PFSK-1 (cell line): ENCODE measurements at regions not wholly inside any gene's neighbourhood (a gene's known extent, or its start where the extent isn't known, plus 50 kb on each side); places are given as distances from the start of the nearest gene placed in this dataset.

Experiments used
- POLR2AphosphoS5 ChIP-seq: IDR thresholded peaks from 2 replicates; pipeline ENCODE4 v1.6.1; 2012; ENCODE audit warnings: low read depth, mild to moderate bottlenecking, control low read depth, low read length, moderate library complexity
- SIN3A ChIP-seq: IDR thresholded peaks from 2 replicates; pipeline ENCODE4 v1.6.1; 2012; ENCODE audit warnings: mild to moderate bottlenecking, low read length, moderate library complexity, borderline replicate concordance; ENCODE audit not compliant: insufficient read depth
- TAF1 ChIP-seq: IDR thresholded peaks from 2 replicates; pipeline ENCODE4 v1.6.1; 2012; ENCODE audit warnings: low read length, control low read depth, borderline replicate concordance; ENCODE audit not compliant: insufficient read depth
- TF ChIP-seq, protein P1 (sequence below), 2 experiments: IDR thresholded peaks; 2 replicates each; pipeline versions ENCODE4 v1.6.1 to v1.8.0; 2011 to 2012; ENCODE audit warnings: low read depth in 2 of 2, low read length in 2 of 2, control low read depth in 1 of 2, inconsistent platforms in 1 of 2, mild to moderate bottlenecking in 1 of 2, moderate library complexity in 1 of 2; ENCODE audit not compliant: insufficient read depth in 1 of 2

DNA sequence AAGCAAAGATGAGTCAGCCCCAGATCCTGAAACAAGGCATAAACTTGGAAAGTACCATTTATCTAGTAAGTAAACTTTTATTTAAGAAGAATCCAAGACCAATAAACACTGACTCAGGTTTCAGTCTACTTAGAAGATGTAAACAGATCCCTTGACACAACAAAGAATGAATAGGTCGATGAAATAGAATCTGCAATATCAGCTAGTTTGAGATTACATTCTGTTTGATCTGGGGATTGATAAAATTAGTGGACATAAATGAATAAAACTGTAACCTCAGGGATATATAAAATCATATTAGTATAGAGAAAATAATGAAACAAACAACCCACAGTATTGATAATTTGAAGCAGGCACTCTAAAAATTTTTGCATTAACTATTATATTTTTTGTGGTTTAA lies 708.9 kb downstream of the FAM181B start:
- TF ChIP-seq SIN3A (no peak), POLR2AphosphoS5 (no peak), TAF1 (no peak)
- TF ChIP-seq, protein P1, sequence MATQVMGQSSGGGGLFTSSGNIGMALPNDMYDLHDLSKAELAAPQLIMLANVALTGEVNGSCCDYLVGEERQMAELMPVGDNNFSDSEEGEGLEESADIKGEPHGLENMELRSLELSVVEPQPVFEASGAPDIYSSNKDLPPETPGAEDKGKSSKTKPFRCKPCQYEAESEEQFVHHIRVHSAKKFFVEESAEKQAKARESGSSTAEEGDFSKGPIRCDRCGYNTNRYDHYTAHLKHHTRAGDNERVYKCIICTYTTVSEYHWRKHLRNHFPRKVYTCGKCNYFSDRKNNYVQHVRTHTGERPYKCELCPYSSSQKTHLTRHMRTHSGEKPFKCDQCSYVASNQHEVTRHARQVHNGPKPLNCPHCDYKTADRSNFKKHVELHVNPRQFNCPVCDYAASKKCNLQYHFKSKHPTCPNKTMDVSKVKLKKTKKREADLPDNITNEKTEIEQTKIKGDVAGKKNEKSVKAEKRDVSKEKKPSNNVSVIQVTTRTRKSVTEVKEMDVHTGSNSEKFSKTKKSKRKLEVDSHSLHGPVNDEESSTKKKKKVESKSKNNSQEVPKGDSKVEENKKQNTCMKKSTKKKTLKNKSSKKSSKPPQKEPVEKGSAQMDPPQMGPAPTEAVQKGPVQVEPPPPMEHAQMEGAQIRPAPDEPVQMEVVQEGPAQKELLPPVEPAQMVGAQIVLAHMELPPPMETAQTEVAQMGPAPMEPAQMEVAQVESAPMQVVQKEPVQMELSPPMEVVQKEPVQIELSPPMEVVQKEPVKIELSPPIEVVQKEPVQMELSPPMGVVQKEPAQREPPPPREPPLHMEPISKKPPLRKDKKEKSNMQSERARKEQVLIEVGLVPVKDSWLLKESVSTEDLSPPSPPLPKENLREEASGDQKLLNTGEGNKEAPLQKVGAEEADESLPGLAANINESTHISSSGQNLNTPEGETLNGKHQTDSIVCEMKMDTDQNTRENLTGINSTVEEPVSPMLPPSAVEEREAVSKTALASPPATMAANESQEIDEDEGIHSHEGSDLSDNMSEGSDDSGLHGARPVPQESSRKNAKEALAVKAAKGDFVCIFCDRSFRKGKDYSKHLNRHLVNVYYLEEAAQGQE (IDR thresholded peaks at IDR 0.05; ENCODE audit: insufficient read depth in 1 of 2, low read depth in 2 of 2, low read length in 2 of 2) = no peak
